ENCODE measurements at regions not wholly inside any gene's neighbourhood (a gene's known extent, or its start where the extent isn't known, plus 50 kb on each side); places are given as distances from the start of the nearest gene placed in this dataset.

DNA sequence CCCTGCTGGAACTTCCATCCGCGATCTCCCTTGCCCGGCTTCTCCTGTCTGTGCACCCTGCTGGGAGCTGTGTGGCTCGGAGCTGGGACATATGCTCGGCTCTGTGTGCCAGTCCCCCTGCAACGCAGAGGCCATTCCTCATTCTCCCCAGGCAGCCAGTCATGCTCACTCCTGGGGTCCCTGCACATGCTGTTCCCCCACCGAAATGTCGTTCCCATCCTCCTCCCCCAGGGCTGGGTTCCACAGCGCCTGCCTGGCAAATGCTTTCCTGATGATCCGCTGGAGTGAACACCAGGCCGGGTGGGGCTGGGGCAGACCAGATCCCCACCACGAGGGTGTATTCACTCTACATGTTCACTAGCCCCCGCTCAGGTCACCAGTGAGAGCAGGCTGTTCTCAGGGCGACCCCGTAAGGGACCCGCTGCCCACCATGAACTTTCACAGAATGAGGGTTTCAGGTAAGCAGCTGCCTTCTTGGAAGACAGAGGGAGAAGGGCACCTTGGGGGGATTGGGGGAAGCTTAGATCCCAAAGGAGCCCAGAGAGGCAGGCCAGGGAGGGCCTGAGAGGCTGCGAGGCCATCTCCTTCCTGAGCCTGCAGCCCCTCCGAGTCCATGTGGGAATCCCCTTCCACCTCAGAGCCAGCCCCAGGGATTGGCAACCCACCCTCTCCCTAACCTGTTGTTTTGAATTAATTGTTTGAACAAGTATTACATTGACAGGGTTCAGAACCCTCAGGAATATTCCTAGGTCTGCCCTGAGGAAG lies 88.7 kb upstream of the IQSEC1 start:
- no peak overlapping the region for H3K27ac ChIP-seq (ENCODE audit: control insufficient read depth, insufficient read depth)
- no peaks in the 10 kb centered on the region for H3K4me1 ChIP-seq (ENCODE audit: control insufficient read depth, insufficient read depth, low read length)
- H2AFZ ChIP-seq (ENCODE audit: control insufficient read depth, low read depth, low read length), result no peak overlapping the region
- CTCF ChIA-PET, result interaction anchor here (0.9 kb wide), 1 partner anchor 109 kb away, joined by 3 read pairs; no protein-coding TSS in a partner anchor
- intact Hi-C loops (cut with micrococcal nuclease; ENCODE audit: unreplicated experiment) (no loop called here), in situ Hi-C loops (cut with MboI) (no loop called here)
- H3K4me3 ChIP-seq, result no peak overlapping the region
- RAD21 ChIA-PET (ENCODE audit: unreplicated experiment), result no interaction called here
- H3K27me3 ChIP-seq (replicated peaks in 1 of 2; ENCODE audit: control insufficient read depth in 2 of 2, insufficient read depth in 2 of 2, low read length in 1 of 2), result no peaks in the 10 kb centered on the region; a peak in 2 of 4 replicates
- no peaks in the 10 kb centered on the region for H3K36me3 ChIP-seq (ENCODE audit: control insufficient read depth in 2 of 2, insufficient read depth in 2 of 2, low read length in 1 of 2)
- DNase-seq (ENCODE audit: low read depth, low spot score) (no peak), FAIRE-seq (no peak), ATAC-seq (no peak)
- SMC1A ChIA-PET (ENCODE audit: uncharacterized antibody, unreplicated experiment), result no interaction called here
- 35% methylated on average over 18 of the region's 18 CpGs for WGBS (ENCODE audit: insufficient coverage, insufficient replicate concordance, low lambda C conversion rate, missing lambda C conversion rate)
- no peaks in the 10 kb centered on the region for H3K79me2 ChIP-seq (ENCODE audit: control insufficient read depth, insufficient read depth, low read length)
- no peak overlapping the region for H3K4me2 ChIP-seq (ENCODE audit: control insufficient read depth, insufficient read depth)
- POLR2A ChIA-PET, result no interaction called here
- no peak overlapping the region for H3K9ac ChIP-seq (ENCODE audit: control insufficient read depth, insufficient read depth, low read length)
- H4K20me1 ChIP-seq (ENCODE audit: control insufficient read depth, insufficient read depth), result no peaks in the 10 kb centered on the region
- no TSS peak for BruUV-seq (replicated peaks)
- no peaks in the 10 kb centered on the region for H3K9me3 ChIP-seq (replicated peaks; ENCODE audit: control insufficient read depth, insufficient read depth, low read length)
- no peak for TF ChIP-seq RB1 (IDR thresholded peaks at IDR 0.05; ENCODE audit: borderline replicate concordance)
- no peak for TF ChIP-seq EED (IDR thresholded peaks at IDR 0.05; ENCODE audit: low read depth)
- no peak for TF ChIP-seq ZSCAN29 (IDR thresholded peaks at IDR 0.05)
- TF ChIP-seq, protein P1, sequence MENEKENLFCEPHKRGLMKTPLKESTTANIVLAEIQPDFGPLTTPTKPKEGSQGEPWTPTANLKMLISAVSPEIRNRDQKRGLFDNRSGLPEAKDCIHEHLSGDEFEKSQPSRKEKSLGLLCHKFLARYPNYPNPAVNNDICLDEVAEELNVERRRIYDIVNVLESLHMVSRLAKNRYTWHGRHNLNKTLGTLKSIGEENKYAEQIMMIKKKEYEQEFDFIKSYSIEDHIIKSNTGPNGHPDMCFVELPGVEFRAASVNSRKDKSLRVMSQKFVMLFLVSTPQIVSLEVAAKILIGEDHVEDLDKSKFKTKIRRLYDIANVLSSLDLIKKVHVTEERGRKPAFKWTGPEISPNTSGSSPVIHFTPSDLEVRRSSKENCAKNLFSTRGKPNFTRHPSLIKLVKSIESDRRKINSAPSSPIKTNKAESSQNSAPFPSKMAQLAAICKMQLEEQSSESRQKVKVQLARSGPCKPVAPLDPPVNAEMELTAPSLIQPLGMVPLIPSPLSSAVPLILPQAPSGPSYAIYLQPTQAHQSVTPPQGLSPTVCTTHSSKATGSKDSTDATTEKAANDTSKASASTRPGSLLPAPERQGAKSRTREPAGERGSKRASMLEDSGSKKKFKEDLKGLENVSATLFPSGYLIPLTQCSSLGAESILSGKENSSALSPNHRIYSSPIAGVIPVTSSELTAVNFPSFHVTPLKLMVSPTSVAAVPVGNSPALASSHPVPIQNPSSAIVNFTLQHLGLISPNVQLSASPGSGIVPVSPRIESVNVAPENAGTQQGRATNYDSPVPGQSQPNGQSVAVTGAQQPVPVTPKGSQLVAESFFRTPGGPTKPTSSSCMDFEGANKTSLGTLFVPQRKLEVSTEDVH (IDR thresholded peaks at IDR 0.05; ENCODE audit: low read depth, partially characterized antibody), result no peak
- TF ChIP-seq, protein P2, sequence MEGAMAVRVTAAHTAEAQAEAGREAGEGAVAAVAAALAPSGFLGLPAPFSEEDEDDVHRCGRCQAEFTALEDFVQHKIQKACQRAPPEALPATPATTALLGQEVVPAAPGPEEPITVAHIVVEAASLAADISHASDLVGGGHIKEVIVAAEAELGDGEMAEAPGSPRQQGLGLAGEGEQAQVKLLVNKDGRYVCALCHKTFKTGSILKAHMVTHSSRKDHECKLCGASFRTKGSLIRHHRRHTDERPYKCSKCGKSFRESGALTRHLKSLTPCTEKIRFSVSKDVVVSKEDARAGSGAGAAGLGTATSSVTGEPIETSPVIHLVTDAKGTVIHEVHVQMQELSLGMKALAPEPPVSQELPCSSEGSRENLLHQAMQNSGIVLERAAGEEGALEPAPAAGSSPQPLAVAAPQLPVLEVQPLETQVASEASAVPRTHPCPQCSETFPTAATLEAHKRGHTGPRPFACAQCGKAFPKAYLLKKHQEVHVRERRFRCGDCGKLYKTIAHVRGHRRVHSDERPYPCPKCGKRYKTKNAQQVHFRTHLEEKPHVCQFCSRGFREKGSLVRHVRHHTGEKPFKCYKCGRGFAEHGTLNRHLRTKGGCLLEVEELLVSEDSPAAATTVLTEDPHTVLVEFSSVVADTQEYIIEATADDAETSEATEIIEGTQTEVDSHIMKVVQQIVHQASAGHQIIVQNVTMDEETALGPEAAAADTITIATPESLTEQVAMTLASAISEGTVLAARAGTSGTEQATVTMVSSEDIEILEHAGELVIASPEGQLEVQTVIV (IDR thresholded peaks at IDR 0.05; ENCODE audit: borderline replicate concordance, partially characterized antibody), result no peak
- TF ChIP-seq, protein P3, sequence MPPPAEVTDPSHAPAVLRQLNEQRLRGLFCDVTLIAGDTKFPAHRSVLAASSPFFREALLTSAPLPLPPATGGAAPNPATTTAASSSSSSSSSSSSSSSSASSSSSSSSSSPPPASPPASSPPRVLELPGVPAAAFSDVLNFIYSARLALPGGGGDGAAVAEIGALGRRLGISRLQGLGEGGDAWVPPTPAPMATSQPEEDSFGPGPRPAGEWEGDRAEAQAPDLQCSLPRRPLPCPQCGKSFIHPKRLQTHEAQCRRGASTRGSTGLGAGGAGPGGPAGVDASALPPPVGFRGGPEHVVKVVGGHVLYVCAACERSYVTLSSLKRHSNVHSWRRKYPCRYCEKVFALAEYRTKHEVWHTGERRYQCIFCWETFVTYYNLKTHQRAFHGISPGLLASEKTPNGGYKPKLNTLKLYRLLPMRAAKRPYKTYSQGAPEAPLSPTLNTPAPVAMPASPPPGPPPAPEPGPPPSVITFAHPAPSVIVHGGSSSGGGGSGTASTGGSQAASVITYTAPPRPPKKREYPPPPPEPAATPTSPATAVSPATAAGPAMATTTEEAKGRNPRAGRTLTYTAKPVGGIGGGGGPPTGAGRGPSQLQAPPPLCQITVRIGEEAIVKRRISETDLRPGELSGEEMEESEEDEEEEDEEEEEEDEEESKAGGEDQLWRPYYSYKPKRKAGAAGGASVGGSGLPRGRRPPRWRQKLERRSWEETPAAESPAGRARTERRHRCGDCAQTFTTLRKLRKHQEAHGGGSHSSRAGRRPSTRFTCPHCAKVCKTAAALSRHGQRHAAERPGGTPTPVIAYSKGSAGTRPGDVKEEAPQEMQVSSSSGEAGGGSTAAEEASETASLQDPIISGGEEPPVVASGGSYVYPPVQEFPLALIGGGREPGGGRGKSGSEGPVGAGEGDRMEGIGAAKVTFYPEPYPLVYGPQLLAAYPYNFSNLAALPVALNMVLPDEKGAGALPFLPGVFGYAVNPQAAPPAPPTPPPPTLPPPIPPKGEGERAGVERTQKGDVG (CRISPR knock-in tag; IDR thresholded peaks at IDR 0.05), result no peak
- TF ChIP-seq, protein P4, sequence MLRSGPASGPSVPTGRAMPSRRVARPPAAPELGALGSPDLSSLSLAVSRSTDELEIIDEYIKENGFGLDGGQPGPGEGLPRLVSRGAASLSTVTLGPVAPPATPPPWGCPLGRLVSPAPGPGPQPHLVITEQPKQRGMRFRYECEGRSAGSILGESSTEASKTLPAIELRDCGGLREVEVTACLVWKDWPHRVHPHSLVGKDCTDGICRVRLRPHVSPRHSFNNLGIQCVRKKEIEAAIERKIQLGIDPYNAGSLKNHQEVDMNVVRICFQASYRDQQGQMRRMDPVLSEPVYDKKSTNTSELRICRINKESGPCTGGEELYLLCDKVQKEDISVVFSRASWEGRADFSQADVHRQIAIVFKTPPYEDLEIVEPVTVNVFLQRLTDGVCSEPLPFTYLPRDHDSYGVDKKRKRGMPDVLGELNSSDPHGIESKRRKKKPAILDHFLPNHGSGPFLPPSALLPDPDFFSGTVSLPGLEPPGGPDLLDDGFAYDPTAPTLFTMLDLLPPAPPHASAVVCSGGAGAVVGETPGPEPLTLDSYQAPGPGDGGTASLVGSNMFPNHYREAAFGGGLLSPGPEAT (IDR thresholded peaks at IDR 0.05; ENCODE audit: low read depth), result no peak
- no peak for TF ChIP-seq ZNF207 (IDR thresholded peaks at IDR 0.05; ENCODE audit: borderline replicate concordance)
- no peak for TF ChIP-seq EZH2 (IDR thresholded peaks at IDR 0.05; ENCODE audit: borderline replicate concordance, control insufficient read depth, low read depth, low read length)
- no peak for TF ChIP-seq NBN (IDR thresholded peaks at IDR 0.05)
- TF ChIP-seq YBX1 (IDR thresholded peaks at IDR 0.05), result no peak
- TF ChIP-seq, protein P5, sequence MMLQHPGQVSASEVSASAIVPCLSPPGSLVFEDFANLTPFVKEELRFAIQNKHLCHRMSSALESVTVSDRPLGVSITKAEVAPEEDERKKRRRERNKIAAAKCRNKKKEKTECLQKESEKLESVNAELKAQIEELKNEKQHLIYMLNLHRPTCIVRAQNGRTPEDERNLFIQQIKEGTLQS (IDR thresholded peaks at IDR 0.05; ENCODE audit: borderline replicate concordance, extremely low read depth, low read depth, low read length), result no peak
- no peak for TF ChIP-seq GABPA (IDR thresholded peaks at IDR 0.05; ENCODE audit: low read depth)
